GM19023 (cell line): ENCODE measurements at regions not wholly inside any gene's neighbourhood (a gene's known extent, or its start where the extent isn't known, plus 50 kb on each side); places are given as distances from the start of the nearest gene placed in this dataset.
"Not testable (repeated sequence)": the region's sequence is repeated elsewhere in the genome, so short reads cannot be mapped to it uniquely, and the experiment has no call there.

ENCODE experiments used
- ATAC-seq: cut with Tn5 transposase; IDR thresholded peaks from one replicate; pipeline ENCODE4 v1.9.1; 2021; ENCODE audit warnings: mild to moderate bottlenecking, moderate library complexity; ENCODE audit not compliant: unreplicated experiment

GRCh38 chr3:26256224-26256623 lies 366.3 kb upstream of the LRRC3B start:
- ATAC-seq, result no peak

- ATAC-seq, result no peak
Observed at GRCh38 chr3:26259176-26259575, 363.4 kb upstream of the LRRC3B start.

GRCh38 chr3:26260139-26260538 lies 362.4 kb upstream of the LRRC3B start:
- ATAC-seq, result no peak

GRCh38 chr3:26264708-26265107 lies 357.9 kb upstream of the LRRC3B start:
- no peak for ATAC-seq

- no peak for ATAC-seq
Observed at GRCh38 chr3:26271848-26272247, 350.7 kb upstream of the LRRC3B start.

GRCh38 chr3:26273196-26273595 lies 349.4 kb upstream of the LRRC3B start:
- ATAC-seq, result no peak

- no peak for ATAC-seq
Observed at GRCh38 chr3:26279091-26279490, 343.5 kb upstream of the LRRC3B start.

- ATAC-seq, result no peak
Observed at GRCh38 chr3:26280517-26280916, 342.1 kb upstream of the LRRC3B start.

- ATAC-seq, result no peak
Observed at GRCh38 chr3:26281284-26281985, 341.1 kb upstream of the LRRC3B start.

- ATAC-seq, result not testable (repeated sequence)
Observed at GRCh38 chr3:26284503-26284902, 338.1 kb upstream of the LRRC3B start.

- ATAC-seq, result no peak
Observed at GRCh38 chr3:26291840-26292239, 330.7 kb upstream of the LRRC3B start.

- ATAC-seq, result no peak
Observed at GRCh38 chr3:26292780-26293179, 329.8 kb upstream of the LRRC3B start.

GRCh38 chr3:26293329-26293844 lies 329.2 kb upstream of the LRRC3B start:
- no peak for ATAC-seq

- ATAC-seq, result no peak
Observed at GRCh38 chr3:26307192-26307591, 315.4 kb upstream of the LRRC3B start.

GRCh38 chr3:26307787-26308186 lies 314.8 kb upstream of the LRRC3B start:
- no peak for ATAC-seq

GRCh38 chr3:26308454-26308853 lies 314.1 kb upstream of the LRRC3B start:
- ATAC-seq, result no peak

- not testable (repeated sequence) for ATAC-seq
Observed at GRCh38 chr3:26309536-26309935, 313.0 kb upstream of the LRRC3B start.

GRCh38 chr3:26312816-26313215 lies 309.8 kb upstream of the LRRC3B start:
- ATAC-seq, result no peak

- ATAC-seq, result no peak
Observed at GRCh38 chr3:26316472-26316871, 306.1 kb upstream of the LRRC3B start.

GRCh38 chr3:26323741-26324140 lies 298.8 kb upstream of the LRRC3B start:
- ATAC-seq, result not testable (repeated sequence)

- no peak for ATAC-seq
Observed at GRCh38 chr3:26340001-26340400, 282.6 kb upstream of the LRRC3B start.

- no peak for ATAC-seq
Observed at GRCh38 chr3:26343647-26344046, 278.9 kb upstream of the LRRC3B start.

GRCh38 chr3:26345613-26346012 lies 277.0 kb upstream of the LRRC3B start:
- no peak for ATAC-seq
